H9 (cell line): ENCODE measurements at regions not wholly inside any gene's neighbourhood (a gene's known extent, or its start where the extent isn't known, plus 50 kb on each side); places are given as distances from the start of the nearest gene placed in this dataset. TPM values are rescaled to one million over a fixed set of nuclear protein-coding genes. Genes with fewer than 3 reads are reported as not detected.

Experiments used
- DNase-seq: peaks from one replicate; pipeline ENCODE4 v3.0.0-alpha.2; 2017
- H2AFZ ChIP-seq: one replicate; pipeline ENCODE4 v1.6.1; 2013; ENCODE audit warnings: mild to moderate bottlenecking, low read length, control low read depth, moderate library complexity
- H2AK5ac ChIP-seq: 2 replicates; pipeline ENCODE4 v1.6.1; 2013; ENCODE audit warnings: low read length, control low read depth, mixed read lengths; ENCODE audit not compliant: insufficient read length
- H2BK120ac ChIP-seq: one replicate; pipeline ENCODE4 v1.6.1; 2013; ENCODE audit warnings: low read depth, mild to moderate bottlenecking, low read length, control low read depth, inconsistent platforms; ENCODE audit not compliant: poor library complexity, severe bottlenecking
- H2BK12ac ChIP-seq: 2 replicates; pipeline ENCODE4 v1.6.1; 2013; ENCODE audit warnings: low read length, control low read depth, mixed read lengths, low read depth; ENCODE audit not compliant: insufficient read length
- H2BK15ac ChIP-seq: 2 replicates; pipeline ENCODE4 v1.6.1; 2013; ENCODE audit warnings: low read depth, low read length, control low read depth
- H2BK20ac ChIP-seq: one replicate; pipeline ENCODE4 v1.6.1; 2013; ENCODE audit warnings: low read depth, mild to moderate bottlenecking, low read length, control low read depth, inconsistent platforms; ENCODE audit not compliant: poor library complexity, severe bottlenecking
- H2BK5ac ChIP-seq: 2 replicates; pipeline ENCODE4 v1.6.1; 2013; ENCODE audit warnings: low read length, control low read depth, mixed read lengths; ENCODE audit not compliant: insufficient read length
- H3K14ac ChIP-seq: 2 replicates; pipeline ENCODE4 v1.6.1; 2013; ENCODE audit warnings: low read length, control low read depth; ENCODE audit not compliant: insufficient read depth
- H3K18ac ChIP-seq: 2 replicates; pipeline ENCODE4 v1.6.1; 2013; ENCODE audit warnings: low read depth, mild to moderate bottlenecking, mixed read lengths, low read length, control low read depth; ENCODE audit not compliant: insufficient read length
- H3K23ac ChIP-seq: 2 replicates; pipeline ENCODE4 v1.6.1; 2013; ENCODE audit warnings: low read length, control low read depth, mixed read lengths, low read depth; ENCODE audit not compliant: insufficient read length
- H3K23me2 ChIP-seq: 2 replicates; pipeline ENCODE4 v1.6.1; 2013; ENCODE audit warnings: low read depth, mild to moderate bottlenecking, mixed read lengths, low read length, control low read depth; ENCODE audit not compliant: insufficient read length, poor library complexity, severe bottlenecking
- H3K27ac ChIP-seq: 2 replicates; pipeline ENCODE4 v1.5.1; 2013; ENCODE audit warnings: low read length, control low read depth, mixed read lengths, low read depth; ENCODE audit not compliant: insufficient read length
- H3K27me3 ChIP-seq: 2 replicates; pipeline ENCODE4 v1.6.1; 2013; ENCODE audit warnings: low read length, control low read depth, inconsistent platforms; ENCODE audit not compliant: insufficient read depth
- H3K4ac ChIP-seq: 2 replicates; pipeline ENCODE4 v1.6.1; 2013; ENCODE audit warnings: low read depth, mild to moderate bottlenecking, control low read depth, inconsistent platforms, low read length, moderate library complexity
- H3K4me1 ChIP-seq: 2 replicates; pipeline ENCODE4 v1.6.1; 2013; ENCODE audit warnings: low read length, control low read depth, inconsistent platforms; ENCODE audit not compliant: insufficient read depth
- H3K4me2 ChIP-seq: 2 replicates; pipeline ENCODE4 v1.6.1; 2013; ENCODE audit warnings: low read length, control low read depth, mixed read lengths; ENCODE audit not compliant: insufficient read length, insufficient read depth
- H3K56ac ChIP-seq: 2 replicates; pipeline ENCODE4 v1.6.1; 2013; ENCODE audit warnings: low read depth, mild to moderate bottlenecking, mixed read lengths, low read length, control low read depth; ENCODE audit not compliant: insufficient read length
- H3K79me1 ChIP-seq: 2 replicates; pipeline ENCODE4 v1.6.1; 2013; ENCODE audit warnings: low read depth, mild to moderate bottlenecking, moderate library complexity, low read length, control low read depth, inconsistent platforms; ENCODE audit not compliant: insufficient read depth, poor library complexity, severe bottlenecking
- H3K79me2 ChIP-seq: 2 replicates; pipeline ENCODE4 v1.6.1; 2013; ENCODE audit warnings: low read length, control low read depth, inconsistent platforms; ENCODE audit not compliant: insufficient read depth
- H3K9ac ChIP-seq: 2 replicates; pipeline ENCODE4 v1.6.1; 2013; ENCODE audit warnings: low read length, control low read depth, mixed read lengths; ENCODE audit not compliant: insufficient read length; ENCODE audit errors: extremely low read depth
- H3K9me3 ChIP-seq: one replicate; pipeline ENCODE4 v1.6.1; 2013; ENCODE audit warnings: low read depth, low read length, inconsistent platforms; ENCODE audit not compliant: control insufficient read depth
- H3T11ph ChIP-seq: one replicate; pipeline ENCODE4 v1.6.1; 2013; ENCODE audit warnings: mild to moderate bottlenecking, low read length, control low read depth, inconsistent platforms
- H4K20me1 ChIP-seq: one replicate; pipeline ENCODE4 v1.6.1; 2013; ENCODE audit not compliant: control insufficient read depth, insufficient read length, insufficient read depth
- H4K5ac ChIP-seq: 2 replicates; pipeline ENCODE4 v1.6.1; 2013; ENCODE audit warnings: low read depth, mild to moderate bottlenecking, mixed read lengths, low read length, control low read depth; ENCODE audit not compliant: insufficient read length
- H4K8ac ChIP-seq: replicated peaks from 2 replicates; pipeline ENCODE4 v1.6.1; 2013; ENCODE audit warnings: low read length, control low read depth, mixed read lengths, low read depth; ENCODE audit not compliant: insufficient read length
- H4K91ac ChIP-seq: 2 replicates; pipeline ENCODE4 v1.6.1; 2013; ENCODE audit warnings: low read depth, mild to moderate bottlenecking, moderate library complexity, mixed read lengths, low read length, control low read depth; ENCODE audit not compliant: insufficient read length
- H3K27ac Mint-ChIP-seq, 3 experiments: 2 replicates in 2 of 3; 3 replicates in 1 of 3; pipeline ENCODE4 v1.8.0; 2020 to 2021; ENCODE audit warnings: mixed read lengths in 3 of 3, mild to moderate bottlenecking in 1 of 3, moderate library complexity in 1 of 3
- H3K27me3 Mint-ChIP-seq: 2 replicates; pipeline ENCODE4 v1.8.0; 2021; ENCODE audit warnings: low read depth, mild to moderate bottlenecking, moderate library complexity, mixed read lengths
- H3K36me3 Mint-ChIP-seq, 3 experiments: 2 replicates in 2 of 3; 3 replicates in 1 of 3; pipeline ENCODE4 v1.8.0; 2020 to 2021; ENCODE audit warnings: low read depth in 3 of 3, mixed read lengths in 3 of 3; ENCODE audit not compliant: insufficient read depth in 1 of 3
- H3K4me1 Mint-ChIP-seq, 2 experiments: 2 replicates each; pipeline ENCODE4 v1.8.0; 2020; ENCODE audit warnings: mixed read lengths in 2 of 2
- H3K4me3 Mint-ChIP-seq, 2 experiments: 2 replicates in 1 of 2; 3 replicates in 1 of 2; pipeline ENCODE4 v1.8.0; 2020 to 2021; ENCODE audit warnings: mild to moderate bottlenecking in 2 of 2, mixed read lengths in 2 of 2, moderate library complexity in 1 of 2
- H3K9me3 Mint-ChIP-seq, 2 experiments: 2 replicates in 1 of 2; 3 replicates in 1 of 2; pipeline ENCODE4 v1.8.0; 2020; ENCODE audit warnings: mild to moderate bottlenecking in 2 of 2, mixed read lengths in 2 of 2, moderate library complexity in 1 of 2
- CTCF ChIP-seq: fragments of 200-600 bp; sonication (generic); conservative IDR thresholded peaks from 3 replicates; pipeline ENCODE4 v1.8.0; 2021; ENCODE audit warnings: antibody characterized with exemption, mild to moderate bottlenecking
- WGBS: extraction: QIAGEN DNeasy Blood & Tissue Kit; methylation state at CpG from one replicate; pipeline ENCODE4 v1.1.7; 2013; ENCODE audit warnings: missing lambda C conversion rate, low lambda C conversion rate, mixed read lengths; ENCODE audit not compliant: insufficient read length; ENCODE audit errors: extremely low coverage; 5-methylcytosine and 5-hydroxymethylcytosine counted together
- microRNA-seq: library from miRNA; unstranded; fragments of <30 nt; microRNA quantifications from one replicate; pipeline ENCODE4, GENCODE V29; 2020; ENCODE audit warnings: borderline microRNAs expressed

- Histone ChIP-seq H2BK15ac (no peak overlapping the region), H3K9ac (no peak overlapping the region), H2BK5ac (no peak overlapping the region), H3K23ac (no peak overlapping the region), H2BK20ac (no peak overlapping the region), H4K8ac (no peak overlapping the region), H3K79me2 (no peaks in the 10 kb centered on the region), H3K9me3 (no peaks in the 10 kb centered on the region), H3T11ph (no peak overlapping the region), H4K91ac (no peak overlapping the region), H3K14ac (no peak overlapping the region), H2BK12ac (no peak overlapping the region), H3K4me2 (peak overlapping the region; percentile 73), H2AK5ac (no peak overlapping the region), H3K27me3 (no peaks in the 10 kb centered on the region), H3K18ac (no peak overlapping the region), H2BK120ac (no peak overlapping the region), H4K20me1 (no peaks in the 10 kb centered on the region), H3K79me1 (no peaks in the 10 kb centered on the region), H2AFZ (no peak overlapping the region), H4K5ac (no peak overlapping the region), H3K23me2 (no peaks in the 10 kb centered on the region), H3K56ac (no peak overlapping the region), H3K4me1 (peaks cover 11% of the 10 kb centered on the region), H3K27ac (peak overlapping the region; percentile 80), H3K4ac (no peak overlapping the region)
- peak overlapping the region; percentile 29 to 90 (median 85) for H3K27ac Mint-ChIP-seq
- no CpG with 5 or more reads among the region's 5 CpGs for WGBS
- DNase-seq, result no peak
- H3K36me3 Mint-ChIP-seq, result peaks cover 9 to 46% (median 26%) of the 10 kb centered on the region in 3 experiments
- peaks cover 45 to 46% of the 10 kb centered on the region in 2 experiments for H3K4me1 Mint-ChIP-seq
- H3K4me3 Mint-ChIP-seq, result peak overlapping the region; percentile 1 to 36; a peak in 4 of 5 replicates
- peaks cover 3% of the 10 kb centered on the region for H3K27me3 Mint-ChIP-seq
- peaks cover 23 to 36% of the 10 kb centered on the region in 2 experiments for H3K9me3 Mint-ChIP-seq
- TF ChIP-seq CTCF, result no peak
Measured at GRCh38 chrX:6279277-6279909, 50.7 kb upstream of the NLGN4X start.

Small RNA genes in the stretch of these regions (microRNA-seq; reads per million reads assigned to microRNA genes)
- not detected for gene MIR4770
